GM12892 (cell line): ENCODE measurements at regions not wholly inside any gene's neighbourhood (a gene's known extent, or its start where the extent isn't known, plus 50 kb on each side); places are given as distances from the start of the nearest gene placed in this dataset.

Experiments used
- POLR2A ChIP-seq: IDR thresholded peaks from 2 replicates; pipeline ENCODE4 v1.6.1; 2011; ENCODE audit warnings: low read depth, low read length, control low read depth
- POLR2AphosphoS5 ChIP-seq: IDR thresholded peaks from 2 replicates; pipeline ENCODE4 v1.6.1; 2011; ENCODE audit warnings: low read depth, low read length, control low read depth
- TAF1 ChIP-seq: IDR thresholded peaks from 2 replicates; pipeline ENCODE4 v1.6.1; 2011; ENCODE audit warnings: low read depth, mild to moderate bottlenecking, control low read depth, low read length, borderline replicate concordance

DNA sequence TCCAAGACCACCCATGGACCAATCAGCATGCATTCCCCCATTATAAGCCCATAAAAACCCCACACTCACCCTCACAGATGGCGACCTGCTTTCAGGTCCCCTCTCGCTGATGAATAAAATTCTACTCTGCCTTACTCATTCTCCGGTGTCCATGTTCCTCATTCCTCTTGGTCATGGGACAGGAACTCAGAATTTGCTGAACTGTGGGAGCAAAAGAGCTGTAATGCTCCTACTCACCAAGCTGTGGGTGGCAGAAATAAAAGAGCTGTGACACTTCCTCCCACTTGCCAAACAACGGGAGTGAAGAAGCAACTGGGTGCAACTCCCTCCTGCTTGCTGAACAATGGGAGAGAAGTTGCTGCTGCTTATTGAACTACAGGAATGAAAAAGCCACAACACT lies 168.5 kb upstream of the PCDH18 start:
- no peak for TF ChIP-seq POLR2A
- no peak for TF ChIP-seq TAF1
- no peak for TF ChIP-seq POLR2AphosphoS5
